MM.1S (cell line): ENCODE measurements at regions not wholly inside any gene's neighbourhood (a gene's known extent, or its start where the extent isn't known, plus 50 kb on each side); places are given as distances from the start of the nearest gene placed in this dataset.

Source experiments
- CTCF ChIP-seq: fragments of 300-600 bp; sonication (generic); IDR thresholded peaks from 2 replicates; pipeline ENCODE4 v1.5.1; 2016; ENCODE audit warnings: antibody characterized with exemption, low read length, mixed read lengths
- EZH2 ChIP-seq: fragments of 300-600 bp; sonication (generic); optimal IDR thresholded peaks from 2 replicates; pipeline ENCODE3; 2017; ENCODE audit warnings: low read depth, mild to moderate bottlenecking, antibody characterized with exemption, low read length, mixed read lengths

GRCh38 chr11:80519596-80520506 lies 1079.0 kb upstream of the TENM4 start:
- TF ChIP-seq CTCF (no peak), EZH2 (no peak)
